GM19467 (cell line): ENCODE measurements at regions not wholly inside any gene's neighbourhood (a gene's known extent, or its start where the extent isn't known, plus 50 kb on each side); places are given as distances from the start of the nearest gene placed in this dataset.
"Not testable (repeated sequence)": the region's sequence is repeated elsewhere in the genome, so short reads cannot be mapped to it uniquely, and the experiment has no call there.

Experiments used
- ATAC-seq: cut with Tn5 transposase; IDR thresholded peaks from one replicate; pipeline ENCODE4 v1.9.1; 2021; ENCODE audit warnings: mild to moderate bottlenecking, moderate library complexity; ENCODE audit not compliant: unreplicated experiment

DNA sequence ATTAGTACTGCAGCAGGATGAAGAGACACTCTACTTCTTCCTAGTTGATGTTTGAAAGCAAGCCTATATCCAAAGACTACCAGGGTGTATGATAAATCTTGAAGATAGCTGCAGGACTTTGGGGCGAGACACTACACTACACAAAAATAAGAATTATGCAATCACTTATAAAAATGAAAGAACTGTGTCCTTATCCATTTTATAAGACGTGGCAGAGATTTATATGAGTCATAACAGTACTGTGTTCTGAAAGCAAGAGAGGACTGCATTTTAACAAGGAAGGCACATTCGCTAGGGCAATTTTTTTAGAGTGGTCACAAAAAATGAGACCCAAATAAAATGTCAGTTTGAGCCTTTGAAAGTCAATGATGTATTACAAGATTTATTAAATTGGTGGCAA, 617.0 kb upstream of the LINC00305 start:
- ATAC-seq: no peak

DNA sequence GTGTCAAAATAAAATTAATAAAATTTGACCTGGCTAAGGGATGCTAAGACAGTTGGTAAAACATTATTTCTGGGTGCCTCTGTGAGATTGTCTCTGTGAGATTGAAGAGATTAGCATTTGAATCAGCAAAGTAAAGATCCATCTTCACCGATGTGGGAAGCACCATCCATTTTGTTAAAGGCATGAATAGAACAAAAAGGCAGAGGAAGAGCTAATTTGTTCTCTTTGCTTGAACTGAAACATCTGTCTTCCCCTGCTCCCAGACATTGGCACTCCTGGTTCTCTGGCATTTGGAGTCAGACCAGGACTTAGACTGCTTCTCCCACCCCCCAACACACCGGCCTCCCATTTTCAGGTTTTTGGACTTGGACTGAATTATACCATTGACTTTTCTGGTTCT, 603.8 kb upstream of the LINC00305 start:
- ATAC-seq: no peak

GRCh38 chr18:64749884-64750283, 601.0 kb upstream of the LINC00305 start:
- ATAC-seq: no peak

- ATAC-seq: no peak
Observed at GRCh38 chr18:64747803-64748202, 598.9 kb upstream of the LINC00305 start.

GRCh38 chr18:64742898-64743297, 594.0 kb upstream of the LINC00305 start:
- no peak for ATAC-seq

- no peak for ATAC-seq
Observed at GRCh38 chr18:64734063-64734462, 585.2 kb upstream of the LINC00305 start.

DNA sequence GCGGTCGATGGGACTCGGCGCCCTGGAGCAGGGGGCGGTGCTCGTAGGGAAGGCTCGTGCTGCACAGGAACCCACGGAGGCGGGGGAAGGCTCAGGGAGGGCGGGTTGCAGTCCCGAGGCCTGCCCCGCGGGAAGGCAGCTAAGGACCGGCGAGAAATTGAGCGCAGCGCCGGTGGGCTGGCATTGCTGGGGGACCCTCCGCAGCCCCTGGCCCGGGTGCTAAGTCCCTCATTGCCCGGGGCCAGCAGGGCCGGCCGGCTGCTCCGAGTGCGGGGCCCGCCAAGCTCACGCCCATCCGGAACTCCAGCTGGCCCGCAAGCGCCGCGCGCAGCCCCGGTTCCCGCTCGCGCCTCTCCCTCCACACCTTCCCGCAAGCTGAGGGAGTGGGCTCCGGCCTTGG, 576.8 kb upstream of the LINC00305 start:
- ATAC-seq: not testable (repeated sequence)

GRCh38 chr18:64720781-64721464, 572.0 kb upstream of the LINC00305 start:
- ATAC-seq: no peak

GRCh38 chr18:64718808-64719207, 569.9 kb upstream of the LINC00305 start:
- ATAC-seq: no peak

- ATAC-seq: no peak
Observed at GRCh38 chr18:64717026-64717425, 568.1 kb upstream of the LINC00305 start.

- no peak for ATAC-seq
Observed at GRCh38 chr18:64714086-64714485, 565.2 kb upstream of the LINC00305 start.

- ATAC-seq: peak; percentile 95
Observed at GRCh38 chr18:64713284-64713683, 564.4 kb upstream of the LINC00305 start.

GRCh38 chr18:64712035-64712434, 563.1 kb upstream of the LINC00305 start:
- no peak for ATAC-seq

GRCh38 chr18:64710105-64710861, 561.4 kb upstream of the LINC00305 start:
- ATAC-seq: no peak

DNA sequence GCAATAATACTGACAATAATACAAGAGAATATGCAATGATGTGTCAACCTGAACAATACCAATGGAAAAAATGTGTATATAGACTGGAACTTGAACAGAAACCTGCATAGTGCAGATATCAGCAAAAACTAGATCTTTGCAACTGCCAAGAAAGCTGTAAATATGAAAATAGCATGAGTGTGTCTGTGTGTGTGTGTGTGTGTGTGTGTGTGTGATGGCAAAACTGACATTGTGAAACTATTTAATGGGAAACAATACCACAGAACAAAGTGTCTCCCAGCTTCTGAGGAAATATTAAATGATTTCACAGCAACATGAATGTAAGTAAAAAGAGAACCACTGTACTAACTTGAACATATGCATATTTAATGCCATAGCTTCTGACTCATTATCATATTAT, 558.2 kb upstream of the LINC00305 start:
- no peak for ATAC-seq

DNA sequence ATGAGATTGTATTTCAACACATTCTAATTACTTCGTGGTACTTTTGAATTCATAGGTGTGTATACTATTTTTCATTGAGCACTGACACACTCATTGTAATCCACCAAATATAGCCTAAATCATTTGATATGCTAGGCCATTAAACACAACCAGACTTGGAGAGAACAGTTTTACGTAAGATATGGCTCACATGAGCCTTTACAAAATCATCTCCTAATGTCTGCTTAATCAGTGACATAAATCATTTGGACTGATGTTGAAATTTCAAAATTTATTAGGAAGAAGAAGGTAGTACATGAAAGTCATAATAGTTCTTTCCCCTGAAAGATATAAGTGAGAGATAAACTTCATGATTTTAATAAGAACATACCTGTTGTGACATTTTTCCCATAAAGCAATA, 550.2 kb upstream of the LINC00305 start:
- ATAC-seq: no peak

DNA sequence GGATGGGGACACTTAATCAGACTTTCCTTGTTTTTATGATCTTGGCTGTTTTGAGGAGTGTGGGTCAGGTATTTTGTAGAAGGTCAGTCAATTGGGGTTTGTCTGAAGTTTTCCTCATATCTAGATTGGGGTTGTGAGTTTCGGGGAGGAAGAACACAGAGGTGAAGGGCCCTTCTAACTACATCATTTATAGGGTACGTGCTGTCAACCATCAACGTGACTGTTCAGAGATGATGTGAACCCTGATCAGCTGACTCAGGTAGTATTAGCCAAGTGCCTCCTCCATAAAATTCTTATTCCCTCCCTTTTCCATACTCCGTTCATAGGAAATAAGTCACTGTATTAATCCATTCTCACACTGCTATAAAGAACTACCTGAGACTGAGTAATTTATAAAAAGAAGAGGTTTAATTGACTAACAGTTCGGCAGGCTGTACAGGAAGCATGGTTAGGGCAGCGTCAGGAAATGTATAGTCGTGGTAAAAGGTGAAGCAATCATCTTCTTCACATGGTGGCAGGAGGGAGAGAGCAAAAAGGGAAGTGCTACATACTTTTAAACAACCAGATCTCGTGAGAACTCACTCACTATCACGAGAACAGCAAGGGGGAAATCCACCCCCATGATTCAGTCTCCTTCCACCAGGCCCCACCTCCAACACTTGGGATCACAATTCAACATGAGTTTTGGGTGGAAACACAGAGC, 547.1 kb upstream of the LINC00305 start:
- no peak for ATAC-seq

GRCh38 chr18:64693766-64694165, 544.9 kb upstream of the LINC00305 start:
- ATAC-seq: no peak

DNA sequence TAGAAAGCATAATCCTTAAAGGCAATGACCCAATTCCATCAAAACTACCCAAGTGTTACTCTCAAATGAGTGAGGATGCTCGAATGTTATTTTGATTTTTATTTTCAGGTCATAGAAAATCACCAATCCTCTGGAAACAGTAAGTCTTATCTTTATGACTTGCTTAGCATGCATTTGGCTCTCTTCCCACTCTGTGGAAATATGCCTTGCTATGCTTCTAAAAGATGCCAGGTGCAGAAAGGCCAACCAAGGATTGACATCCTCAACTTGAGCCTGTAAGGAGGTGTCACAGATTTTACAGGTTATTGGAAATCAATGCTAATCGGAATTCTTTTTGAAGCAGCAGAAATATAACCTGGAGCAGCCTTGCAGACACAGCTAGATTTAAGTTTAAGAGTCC, 543.9 kb upstream of the LINC00305 start:
- no peak for ATAC-seq

GRCh38 chr18:64679121-64679520, 530.2 kb upstream of the LINC00305 start:
- no peak for ATAC-seq

DNA sequence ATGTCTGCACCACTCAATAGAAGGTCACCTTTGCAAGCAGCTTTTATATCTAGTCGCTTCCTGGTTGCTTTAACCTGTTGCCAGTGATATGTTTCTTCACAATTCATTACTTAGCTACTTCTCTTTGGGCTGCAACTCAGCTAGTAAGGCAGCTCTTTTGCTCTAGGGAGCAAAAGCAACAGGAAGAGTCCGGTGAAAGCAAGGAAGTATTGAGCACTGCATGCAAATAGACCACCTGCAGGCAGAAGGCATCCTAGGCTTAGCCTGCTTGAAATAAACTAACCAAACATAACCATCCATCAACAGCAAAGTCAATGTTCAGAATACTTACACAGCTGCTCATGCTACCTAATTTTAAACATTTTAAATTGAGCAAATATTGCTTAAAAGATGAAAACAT, 529.2 kb upstream of the LINC00305 start:
- no peak for ATAC-seq

GRCh38 chr18:64674694-64675093, 525.8 kb upstream of the LINC00305 start:
- ATAC-seq: no peak
